LNCaP clone FGC (cell line): ENCODE measurements at regions not wholly inside any gene's neighbourhood (a gene's known extent, or its start where the extent isn't known, plus 50 kb on each side); places are given as distances from the start of the nearest gene placed in this dataset.
"Not testable (repeated sequence)": the region's sequence is repeated elsewhere in the genome, so short reads cannot be mapped to it uniquely, and the experiment has no call there.

Experiments
- DNase-seq: peaks from one replicate; pipeline ENCODE4 v3.0.0-alpha.2; 2011; ENCODE audit warnings: low read depth
- H3K4me3 ChIP-seq: 2 replicates; pipeline ENCODE4 v1.5.1; 2011; ENCODE audit warnings: mild to moderate bottlenecking, low read depth, low read length, control low read depth
- TF ChIP-seq, protein P1 (sequence below): IDR thresholded peaks from 2 replicates; pipeline ENCODE4 v1.5.1; 2012; ENCODE audit warnings: mild to moderate bottlenecking; ENCODE audit not compliant: control insufficient read depth, insufficient read depth; ENCODE audit errors: extremely low read depth

DNA sequence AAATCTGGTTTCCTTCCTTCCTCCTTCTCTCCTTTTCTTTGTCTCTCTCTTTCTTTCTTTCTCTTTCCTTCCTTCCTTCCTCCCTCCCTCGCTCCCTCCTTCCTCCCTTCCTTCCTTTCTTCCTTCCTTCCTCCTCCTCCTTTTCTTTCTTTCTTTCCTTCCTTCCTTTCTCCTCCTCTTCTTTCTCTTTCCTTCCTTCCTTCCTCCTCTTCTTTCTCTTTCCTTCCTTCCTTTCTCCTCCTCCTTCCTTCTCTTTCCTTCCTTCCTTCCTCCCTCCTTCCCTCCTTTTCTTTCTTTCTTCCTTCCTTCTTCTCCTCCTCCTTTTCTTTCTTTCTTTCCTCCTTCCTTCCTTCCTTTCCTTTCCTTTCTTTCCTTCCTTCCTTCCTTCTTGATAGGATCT, 61.2 kb downstream of the VIP start:
- no peak overlapping the region for H3K4me3 ChIP-seq
- DNase-seq: no peak
- TF ChIP-seq, protein P1, sequence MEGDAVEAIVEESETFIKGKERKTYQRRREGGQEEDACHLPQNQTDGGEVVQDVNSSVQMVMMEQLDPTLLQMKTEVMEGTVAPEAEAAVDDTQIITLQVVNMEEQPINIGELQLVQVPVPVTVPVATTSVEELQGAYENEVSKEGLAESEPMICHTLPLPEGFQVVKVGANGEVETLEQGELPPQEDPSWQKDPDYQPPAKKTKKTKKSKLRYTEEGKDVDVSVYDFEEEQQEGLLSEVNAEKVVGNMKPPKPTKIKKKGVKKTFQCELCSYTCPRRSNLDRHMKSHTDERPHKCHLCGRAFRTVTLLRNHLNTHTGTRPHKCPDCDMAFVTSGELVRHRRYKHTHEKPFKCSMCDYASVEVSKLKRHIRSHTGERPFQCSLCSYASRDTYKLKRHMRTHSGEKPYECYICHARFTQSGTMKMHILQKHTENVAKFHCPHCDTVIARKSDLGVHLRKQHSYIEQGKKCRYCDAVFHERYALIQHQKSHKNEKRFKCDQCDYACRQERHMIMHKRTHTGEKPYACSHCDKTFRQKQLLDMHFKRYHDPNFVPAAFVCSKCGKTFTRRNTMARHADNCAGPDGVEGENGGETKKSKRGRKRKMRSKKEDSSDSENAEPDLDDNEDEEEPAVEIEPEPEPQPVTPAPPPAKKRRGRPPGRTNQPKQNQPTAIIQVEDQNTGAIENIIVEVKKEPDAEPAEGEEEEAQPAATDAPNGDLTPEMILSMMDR: no peak

DNA sequence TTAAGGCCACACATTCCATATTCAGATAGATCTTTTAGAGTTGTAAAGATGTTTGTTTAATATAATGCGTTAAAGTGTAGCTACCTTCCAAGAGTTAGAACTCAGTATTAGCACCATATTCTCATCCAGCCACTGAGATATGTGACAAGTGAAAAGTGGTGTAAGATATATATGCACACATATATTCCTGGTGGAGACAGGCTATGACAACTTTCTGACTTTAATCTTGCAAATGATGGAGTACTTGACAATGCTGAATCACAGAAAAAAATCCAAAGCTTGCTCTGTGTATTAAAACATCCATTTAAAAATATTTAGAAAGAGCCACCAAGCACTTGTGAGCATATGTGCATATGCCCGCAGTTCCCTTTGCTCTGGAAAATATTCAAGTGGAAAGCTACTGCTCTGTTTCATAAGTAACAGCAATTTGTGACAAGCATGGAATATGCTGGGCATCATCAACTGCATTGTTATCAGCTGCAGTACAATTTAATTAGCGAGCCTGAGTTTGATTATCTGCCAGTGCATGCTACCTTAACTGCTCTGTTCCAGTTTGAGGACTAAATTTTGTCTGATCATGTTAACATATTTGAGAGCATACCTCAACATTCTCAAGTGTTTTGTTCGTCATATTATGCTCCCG, 64.8 kb downstream of the VIP start:
- no peak for DNase-seq
- TF ChIP-seq, protein P1: no peak
- H3K4me3 ChIP-seq: no peak overlapping the region

DNA sequence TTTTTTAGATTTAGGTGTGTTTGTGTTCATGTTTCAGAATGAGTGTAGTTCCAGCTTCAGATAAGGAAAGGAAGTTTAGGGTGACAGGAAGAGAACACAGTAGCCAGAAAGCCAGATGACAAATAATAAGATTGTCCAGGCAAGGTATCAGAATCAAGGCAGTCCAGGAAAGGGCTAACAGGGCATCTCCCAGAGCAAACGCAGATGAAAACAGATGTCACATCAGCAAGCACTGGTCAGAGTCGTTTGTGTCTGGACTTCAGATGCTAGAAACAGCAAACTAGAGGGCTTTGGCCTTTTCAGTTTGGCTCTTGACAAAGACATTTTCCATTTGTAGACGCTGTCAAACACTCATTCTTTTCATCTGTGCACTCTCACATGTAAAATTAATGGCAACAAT, 65.5 kb downstream of the VIP start:
- DNase-seq: no peak
- H3K4me3 ChIP-seq: no peak overlapping the region
- TF ChIP-seq, protein P1: no peak

DNA sequence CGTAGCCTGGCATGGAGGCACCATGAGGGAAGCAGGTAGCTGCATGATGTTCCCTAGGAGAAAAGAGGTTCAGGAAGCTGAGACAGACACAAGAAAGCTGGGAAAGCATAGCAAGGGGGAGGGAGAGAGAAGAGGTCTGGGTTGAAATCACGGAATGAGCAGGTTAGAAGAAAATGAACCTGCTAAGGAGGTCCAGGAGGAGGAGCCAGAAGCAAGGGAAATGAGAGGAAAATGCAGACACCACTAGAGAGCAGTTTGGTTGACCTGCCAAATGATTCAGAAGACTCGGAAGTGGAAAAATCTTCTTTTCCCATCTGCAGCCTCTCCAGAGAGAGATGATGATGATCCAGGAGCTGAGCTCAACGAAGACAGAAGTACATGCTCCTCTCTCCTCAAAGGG, 70.9 kb downstream of the VIP start:
- no peak for DNase-seq
- no peak overlapping the region for H3K4me3 ChIP-seq
- TF ChIP-seq, protein P1: no peak

DNA sequence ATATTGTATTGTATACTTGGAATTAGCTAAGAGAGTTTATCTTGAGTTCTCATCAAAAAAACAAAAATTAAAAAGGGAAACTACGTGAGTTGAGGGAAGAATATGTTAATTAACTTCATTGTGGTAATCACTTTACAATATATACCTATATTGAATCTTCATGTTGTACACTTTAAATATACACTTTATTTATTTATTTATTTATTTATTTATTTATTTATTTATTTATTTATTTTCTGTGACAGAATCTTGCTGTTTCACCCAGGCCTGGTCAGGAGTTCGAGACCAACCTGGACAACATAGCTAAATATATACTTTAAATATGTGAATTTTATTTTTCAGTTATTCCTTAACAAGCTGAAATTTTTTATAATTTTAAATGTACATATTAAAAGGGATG, 74.1 kb downstream of the VIP start:
- TF ChIP-seq, protein P1: no peak
- H3K4me3 ChIP-seq: no peak overlapping the region
- DNase-seq: no peak

DNA sequence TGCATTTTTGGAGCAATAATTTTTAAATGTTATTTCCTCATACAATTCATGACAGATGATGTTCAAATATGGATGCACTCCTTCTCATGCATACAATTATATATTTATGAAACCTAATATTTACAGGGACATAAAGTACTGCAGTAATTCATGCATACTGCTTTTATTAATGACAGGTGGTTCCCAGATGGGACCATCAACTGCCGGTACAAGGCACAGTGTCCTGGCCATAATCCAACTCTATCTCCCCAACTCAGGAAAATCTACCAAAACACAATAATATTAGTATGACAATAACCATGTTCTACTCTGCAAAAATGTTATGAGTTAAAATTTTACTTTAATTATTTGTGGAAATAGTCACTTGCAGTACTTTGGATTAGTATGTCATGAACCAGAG, 77.8 kb downstream of the VIP start:
- no peak for DNase-seq
- TF ChIP-seq, protein P1: no peak
- no peak overlapping the region for H3K4me3 ChIP-seq

DNA sequence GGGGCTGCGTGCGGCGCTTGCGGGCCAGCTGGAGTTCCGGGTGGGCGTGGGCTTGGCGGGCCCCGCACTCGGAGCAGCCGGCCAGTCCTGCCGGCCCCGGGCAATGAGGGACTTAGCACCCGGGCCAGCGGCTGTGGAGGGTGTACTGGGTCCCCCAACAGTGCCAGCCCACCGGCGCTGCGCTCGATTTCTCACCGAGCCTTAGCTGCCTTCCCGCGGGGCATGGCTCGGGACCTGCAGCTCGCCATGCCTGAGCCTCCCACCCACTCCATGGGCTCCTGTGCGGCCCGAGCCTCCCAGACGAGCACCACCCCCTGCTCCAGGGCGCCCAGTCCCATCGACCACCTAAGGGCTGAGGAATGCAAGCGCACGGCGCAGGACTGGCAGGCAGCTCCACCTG, 83.8 kb downstream of the VIP start:
- not testable (repeated sequence) for DNase-seq, H3K4me3 ChIP-seq
